Right renal pelvis (tissue), 4 donors: ENCODE measurements at regions not wholly inside any gene's neighbourhood (a gene's known extent, or its start where the extent isn't known, plus 50 kb on each side); places are given as distances from the start of the nearest gene placed in this dataset.

Experiments used
- DNase-seq, 4 donors: peaks; one replicate each; pipeline ENCODE4 v3.0.0-alpha.2; 2013; ENCODE audit warnings: low read depth in 4 of 4, low spot score in 3 of 4, missing footprints in 1 of 4

GRCh38 chr3:117886147-117886546, 1148.5 kb downstream of the IGSF11 start:
- DNase-seq: no peak

- DNase-seq: no peak
Observed at GRCh38 chr3:117887031-117887430, 1147.6 kb downstream of the IGSF11 start.

- DNase-seq: no peak
Observed at GRCh38 chr3:117887901-117888300, 1146.7 kb downstream of the IGSF11 start.

- no peak for DNase-seq
Observed at GRCh38 chr3:117892431-117892841, 1142.2 kb downstream of the IGSF11 start.

- DNase-seq: no peak
Observed at GRCh38 chr3:117893001-117893400, 1141.6 kb downstream of the IGSF11 start.

GRCh38 chr3:117893638-117894037, 1141.0 kb downstream of the IGSF11 start:
- DNase-seq: no peak

GRCh38 chr3:117898722-117899522, 1135.7 kb downstream of the IGSF11 start:
- no peak for DNase-seq

GRCh38 chr3:117903226-117903625, 1131.4 kb downstream of the IGSF11 start:
- DNase-seq: no peak

- DNase-seq: no peak
Observed at GRCh38 chr3:117910820-117911521, 1123.7 kb downstream of the IGSF11 start.

- DNase-seq: no peak
Observed at GRCh38 chr3:117912352-117912751, 1122.3 kb downstream of the IGSF11 start.

GRCh38 chr3:117914540-117915100, 1120.0 kb downstream of the IGSF11 start:
- DNase-seq: no peak

- DNase-seq: no peak
Observed at GRCh38 chr3:117916839-117917238, 1117.8 kb downstream of the IGSF11 start.

- DNase-seq: no peak
Observed at GRCh38 chr3:117919621-117920020, 1115.0 kb downstream of the IGSF11 start.

- DNase-seq: no peak
Observed at GRCh38 chr3:117920253-117920898, 1114.3 kb downstream of the IGSF11 start.

- DNase-seq: no peak
Observed at GRCh38 chr3:117921411-117921810, 1113.2 kb downstream of the IGSF11 start.

GRCh38 chr3:117922039-117922438, 1112.6 kb downstream of the IGSF11 start:
- no peak for DNase-seq

- no peak for DNase-seq
Observed at GRCh38 chr3:117926819-117927218, 1107.8 kb downstream of the IGSF11 start.

- no peak for DNase-seq
Observed at GRCh38 chr3:117927825-117928224, 1106.8 kb downstream of the IGSF11 start.

GRCh38 chr3:117928836-117929235, 1105.8 kb downstream of the IGSF11 start:
- DNase-seq: no peak

- DNase-seq: no peak
Observed at GRCh38 chr3:117932441-117932840, 1102.2 kb downstream of the IGSF11 start.

- no peak for DNase-seq
Observed at GRCh38 chr3:117936159-117936558, 1098.5 kb downstream of the IGSF11 start.
